ENCODE measurements at regions not wholly inside any gene's neighbourhood (a gene's known extent, or its start where the extent isn't known, plus 50 kb on each side); places are given as distances from the start of the nearest gene placed in this dataset.
"Not testable (repeated sequence)": the region's sequence is repeated elsewhere in the genome, so short reads cannot be mapped to it uniquely, and the experiment has no call there.

GRCh38 chr3:177629276-177629675 is 432.0 kb upstream of the TBL1XR1 start:
- no peak overlapping the region for H3K4me3 ChIP-seq (ENCODE audit: low read length)
- no peak for TF ChIP-seq ZNF274 (IDR thresholded peaks at IDR 0.05; ENCODE audit: low read depth, low read length)

GRCh38 chr3:177633671-177634207 is 436.5 kb upstream of the TBL1XR1 start:
- no peak overlapping the region for H3K4me3 ChIP-seq (ENCODE audit: low read length)
- TF ChIP-seq ZNF274 (IDR thresholded peaks at IDR 0.05; ENCODE audit: low read depth, low read length), result no peak

GRCh38 chr3:177635601-177636106 is 438.4 kb upstream of the TBL1XR1 start:
- not testable (repeated sequence) for H3K4me3 ChIP-seq (ENCODE audit: low read length)

- no peak for TF ChIP-seq ZNF274 (IDR thresholded peaks at IDR 0.05; ENCODE audit: low read depth, low read length)
- H3K4me3 ChIP-seq (ENCODE audit: low read length), result no peak overlapping the region
Observed at GRCh38 chr3:177640319-177640965, 443.2 kb upstream of the TBL1XR1 start.

- no peak for TF ChIP-seq ZNF274 (IDR thresholded peaks at IDR 0.05; ENCODE audit: low read depth, low read length)
Observed at GRCh38 chr3:177641206-177641605, 443.9 kb upstream of the TBL1XR1 start.

GRCh38 chr3:177642042-177642803 is 444.9 kb upstream of the TBL1XR1 start:
- TF ChIP-seq ZNF274 (IDR thresholded peaks at IDR 0.05; ENCODE audit: low read depth, low read length), result no peak
- no peak overlapping the region for H3K4me3 ChIP-seq (ENCODE audit: low read length)

More at GRCh38 chr3:177641206-177641605, 443.9 kb upstream of the TBL1XR1 start:
- no peak overlapping the region for H3K4me3 ChIP-seq (ENCODE audit: low read length)

DNA sequence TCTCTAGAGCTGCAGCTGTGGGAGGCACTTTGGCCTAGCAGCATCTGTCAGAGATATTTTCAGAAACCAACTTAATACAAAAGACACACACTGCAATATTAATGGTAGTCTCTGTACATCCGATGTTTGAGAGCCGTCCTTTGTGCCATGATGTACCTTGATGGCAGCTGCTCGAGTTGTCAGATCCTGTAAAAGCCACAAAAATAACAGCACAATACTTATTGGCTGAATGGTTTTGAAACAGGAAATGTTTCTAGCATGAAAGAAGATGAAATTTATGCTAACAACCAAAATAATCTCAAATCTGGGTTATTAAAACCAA is 445.5 kb upstream of the TBL1XR1 start:
- TF ChIP-seq ZNF274 (IDR thresholded peaks at IDR 0.05; ENCODE audit: low read depth, low read length), result no peak
- H3K4me3 ChIP-seq (ENCODE audit: low read length), result no peak overlapping the region

DNA sequence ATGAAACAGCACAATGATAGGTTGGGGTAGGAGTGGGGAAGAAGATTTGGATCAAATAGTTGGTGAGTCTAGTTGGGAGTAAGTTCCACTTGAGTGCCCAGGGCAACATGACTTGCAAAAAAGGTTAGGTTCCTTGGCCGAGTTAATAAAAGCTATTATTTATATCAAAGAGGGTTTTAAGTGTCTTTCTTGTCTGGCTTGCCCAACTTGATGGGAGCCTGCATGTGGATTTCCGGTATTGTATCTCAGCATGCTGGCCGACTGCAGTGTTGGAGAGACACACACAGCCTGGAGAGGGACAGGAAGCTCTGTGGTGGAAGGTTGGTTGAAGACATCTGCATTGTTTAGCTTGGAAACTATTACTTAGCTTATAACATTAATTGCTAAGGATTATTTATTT is 449.5 kb upstream of the TBL1XR1 start:
- no peak for TF ChIP-seq ZNF274 (IDR thresholded peaks at IDR 0.05; ENCODE audit: low read depth, low read length)
- H3K4me3 ChIP-seq (ENCODE audit: low read length), result no peak overlapping the region

- no peak overlapping the region for H3K4me3 ChIP-seq (ENCODE audit: low read length)
- no peak for TF ChIP-seq ZNF274 (IDR thresholded peaks at IDR 0.05; ENCODE audit: low read depth, low read length)
Observed at GRCh38 chr3:177647341-177647740, 450.1 kb upstream of the TBL1XR1 start.

GRCh38 chr3:177647876-177648275 is 450.6 kb upstream of the TBL1XR1 start:
- TF ChIP-seq ZNF274 (IDR thresholded peaks at IDR 0.05; ENCODE audit: low read depth, low read length), result no peak
- no peak overlapping the region for H3K4me3 ChIP-seq (ENCODE audit: low read length)

- no peak for TF ChIP-seq ZNF274 (IDR thresholded peaks at IDR 0.05; ENCODE audit: low read depth, low read length)
- H3K4me3 ChIP-seq (ENCODE audit: low read length), result no peak overlapping the region
Observed at GRCh38 chr3:177652556-177653291, 455.4 kb upstream of the TBL1XR1 start.

GRCh38 chr3:177657243-177657642 is 460.0 kb upstream of the TBL1XR1 start:
- no peak for TF ChIP-seq ZNF274 (IDR thresholded peaks at IDR 0.05; ENCODE audit: low read depth, low read length)
- no peak overlapping the region for H3K4me3 ChIP-seq (ENCODE audit: low read length)

GRCh38 chr3:177658354-177658753 is 461.1 kb upstream of the TBL1XR1 start:
- TF ChIP-seq ZNF274 (IDR thresholded peaks at IDR 0.05; ENCODE audit: low read depth, low read length), result no peak
- no peak overlapping the region for H3K4me3 ChIP-seq (ENCODE audit: low read length)

GRCh38 chr3:177664380-177665103 is 467.3 kb upstream of the TBL1XR1 start:
- not testable (repeated sequence) for H3K4me3 ChIP-seq (ENCODE audit: low read length)

Measured in GM08714 (cell line).